Hematopoietic multipotent progenitor cell treated with erythropoietin and hydrocortisone succinate and interleukin-3 and kit ligand, for 4 days (in vitro differentiated cells): ENCODE measurements at regions not wholly inside any gene's neighbourhood (a gene's known extent, or its start where the extent isn't known, plus 50 kb on each side); places are given as distances from the start of the nearest gene placed in this dataset.
"Not testable (repeated sequence)": the region's sequence is repeated elsewhere in the genome, so short reads cannot be mapped to it uniquely, and the experiment has no call there.

ENCODE experiments used
- DNase-seq: peaks from one replicate; pipeline ENCODE4 v3.0.0-alpha.2; 2015

- DNase-seq = no peak
Measured at GRCh38 chr2:210963386-210963785, 407.0 kb downstream of the CPS1 start.

DNA sequence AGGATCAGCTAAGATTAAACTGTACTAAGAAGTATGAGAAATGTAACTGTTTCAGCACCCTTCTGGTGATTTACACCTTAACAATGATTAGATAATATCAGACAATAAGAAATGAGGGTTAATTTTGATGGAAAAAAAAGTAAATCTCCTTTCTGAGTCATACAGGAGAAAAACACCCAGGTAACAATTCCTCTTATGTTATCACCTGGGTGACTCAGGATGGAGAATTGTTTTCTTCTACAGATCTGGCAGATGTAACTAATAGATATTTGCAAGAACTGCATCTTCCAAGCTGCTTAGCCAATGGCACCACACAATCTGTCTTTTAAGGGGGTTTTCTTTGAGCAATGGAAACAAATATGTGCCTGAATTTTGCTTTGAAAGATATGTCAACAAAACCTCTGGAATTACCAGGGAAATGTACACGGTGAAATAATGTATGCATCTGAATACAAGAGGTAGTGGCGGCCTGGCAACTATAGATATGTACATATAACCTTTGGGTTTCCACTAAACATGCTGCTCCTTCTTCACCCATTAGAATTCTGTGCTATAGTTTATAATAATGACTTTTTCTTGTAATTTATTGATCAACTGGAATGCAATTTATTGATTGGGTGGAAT, 407.9 kb downstream of the CPS1 start:
- DNase-seq = no peak

DNA sequence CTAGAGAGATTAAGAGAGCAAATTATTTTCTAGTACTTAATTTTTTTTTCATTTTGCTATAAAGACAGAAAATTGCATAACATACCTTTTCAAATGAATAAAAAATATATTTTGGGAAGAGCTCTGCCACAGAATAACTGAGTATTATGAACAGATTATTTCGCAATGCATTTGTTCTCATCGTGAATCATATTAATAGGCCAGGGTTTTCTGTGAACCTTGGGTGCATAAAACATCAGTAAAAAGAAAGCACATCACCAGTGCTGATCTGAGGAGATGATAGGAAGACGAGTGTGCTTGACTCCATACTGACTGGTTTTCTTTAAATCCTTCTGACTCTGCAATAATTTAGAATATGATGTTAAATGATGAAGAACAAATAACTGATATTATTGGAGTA, 409.1 kb downstream of the CPS1 start:
- no peak for DNase-seq

DNA sequence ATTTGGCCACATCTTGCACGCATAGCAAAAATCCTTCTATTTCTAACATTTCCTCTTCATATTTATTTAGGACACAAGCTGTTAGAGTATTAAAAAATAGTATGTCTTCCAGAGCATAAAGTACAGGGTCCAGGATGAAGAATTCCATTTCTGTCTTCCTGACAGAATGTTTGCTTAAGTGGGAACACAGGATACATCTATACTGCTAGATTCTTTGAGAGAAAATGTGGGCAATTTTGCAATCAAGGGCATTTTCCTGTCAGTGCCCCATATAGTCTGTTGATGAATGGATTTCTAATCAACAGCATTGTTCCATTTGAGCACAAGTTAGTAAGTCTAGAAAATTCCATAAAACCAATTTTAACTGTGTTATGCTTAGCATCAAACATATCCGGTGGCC, 409.9 kb downstream of the CPS1 start:
- no peak for DNase-seq

- DNase-seq = no peak
Measured at GRCh38 chr2:210971431-210971830, 415.0 kb downstream of the CPS1 start.

- not testable (repeated sequence) for DNase-seq
Measured at GRCh38 chr2:210986806-210987205, 430.4 kb downstream of the CPS1 start.

DNA sequence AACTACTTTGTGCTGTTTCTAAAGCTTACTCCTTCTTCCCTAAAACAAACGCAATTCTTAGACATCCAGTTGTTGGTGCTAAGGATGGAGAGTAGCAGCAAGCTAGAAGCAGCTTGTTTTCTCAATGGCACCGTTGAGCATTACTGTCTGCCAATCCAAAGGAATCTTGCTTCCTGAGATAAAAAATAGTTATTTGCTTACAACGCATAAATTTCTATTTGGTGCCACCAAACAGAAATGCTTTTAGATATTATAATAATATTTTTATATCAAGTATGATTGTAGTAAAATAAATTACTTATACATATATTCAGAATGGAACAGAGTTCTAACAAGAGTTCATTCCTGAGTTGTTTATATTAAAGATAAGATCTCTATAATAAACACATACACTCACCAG, 434.7 kb downstream of the CPS1 start:
- DNase-seq = no peak

DNA sequence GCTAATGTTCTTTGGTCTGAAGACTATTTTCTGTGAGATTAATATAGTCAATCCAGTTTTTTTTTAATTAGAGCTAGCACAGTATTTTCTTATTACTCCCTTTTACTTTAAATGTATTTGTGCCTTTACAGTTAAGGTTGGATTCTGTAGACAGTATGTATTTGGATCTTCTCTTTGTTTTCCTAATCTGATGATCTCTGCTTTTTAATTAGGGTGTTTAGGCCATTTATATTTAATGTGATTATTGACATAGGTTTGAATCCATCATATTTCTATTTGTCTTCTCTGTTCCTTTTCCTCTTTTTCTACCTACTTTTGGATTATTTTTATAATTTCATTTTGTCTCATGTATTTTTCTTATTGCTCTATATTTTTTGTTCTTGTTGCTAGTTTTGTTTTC, 437.7 kb downstream of the CPS1 start:
- DNase-seq = no peak

- no peak for DNase-seq
Measured at GRCh38 chr2:210997373-210997772, 441.0 kb downstream of the CPS1 start.

DNA sequence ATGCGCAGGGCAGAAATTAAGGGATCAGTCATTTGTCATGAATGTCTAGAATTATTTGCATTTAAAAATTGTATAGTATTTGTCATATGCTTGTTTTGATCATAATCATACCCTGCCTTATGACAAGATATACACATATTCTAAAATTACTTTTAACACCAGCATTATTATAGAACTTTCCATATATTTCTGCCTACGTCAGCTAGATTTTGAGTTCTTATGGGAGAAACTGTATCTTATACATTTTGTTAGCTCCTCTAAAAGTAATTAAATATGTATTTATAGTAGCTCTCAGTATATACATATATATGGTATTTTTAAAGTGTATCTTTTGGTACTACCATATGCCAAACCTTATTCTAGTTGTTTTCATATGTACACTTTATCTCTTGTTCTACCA, 441.9 kb downstream of the CPS1 start:
- DNase-seq = no peak

DNA sequence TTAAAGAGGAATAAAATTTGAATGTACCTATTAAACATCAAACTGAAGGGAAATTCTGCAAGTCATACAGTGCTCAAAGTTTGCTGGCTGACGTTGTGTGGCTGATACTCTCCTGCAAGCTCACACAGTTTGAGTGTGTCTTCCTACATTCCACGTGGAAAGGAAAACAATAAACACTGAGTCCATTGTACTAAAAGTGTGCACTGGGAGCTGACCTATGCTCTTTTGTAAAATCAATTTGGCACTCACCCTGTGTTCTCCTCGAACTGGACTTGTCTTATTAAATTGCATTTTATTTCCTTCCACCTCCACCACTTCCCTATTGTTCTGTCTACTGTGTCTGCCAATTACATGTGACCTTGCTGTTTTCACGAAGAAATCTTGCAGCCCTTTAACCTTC, 458.0 kb downstream of the CPS1 start:
- no peak for DNase-seq

DNA sequence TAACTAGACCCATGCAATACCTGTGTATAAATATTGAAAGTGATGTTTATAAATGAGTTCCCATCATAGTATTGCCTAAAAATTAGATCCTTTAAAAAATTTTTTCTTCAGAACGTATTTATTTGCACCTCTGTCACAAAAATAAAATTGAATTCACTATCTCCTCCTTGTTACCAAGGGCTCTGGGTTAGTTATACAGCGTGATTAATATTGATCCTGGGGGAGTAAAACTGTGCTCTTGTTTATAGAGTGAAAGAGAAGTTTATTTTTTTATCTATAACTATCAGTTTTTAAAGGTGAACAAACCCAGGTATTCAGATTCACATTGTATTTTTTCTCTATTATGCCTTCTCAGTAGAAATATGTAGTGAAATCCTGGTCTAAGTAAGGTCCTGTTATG, 458.5 kb downstream of the CPS1 start:
- no peak for DNase-seq

GRCh38 chr2:211025089-211025488, 468.7 kb downstream of the CPS1 start:
- DNase-seq = not testable (repeated sequence)

GRCh38 chr2:211026109-211026508, 469.7 kb downstream of the CPS1 start:
- DNase-seq = no peak

DNA sequence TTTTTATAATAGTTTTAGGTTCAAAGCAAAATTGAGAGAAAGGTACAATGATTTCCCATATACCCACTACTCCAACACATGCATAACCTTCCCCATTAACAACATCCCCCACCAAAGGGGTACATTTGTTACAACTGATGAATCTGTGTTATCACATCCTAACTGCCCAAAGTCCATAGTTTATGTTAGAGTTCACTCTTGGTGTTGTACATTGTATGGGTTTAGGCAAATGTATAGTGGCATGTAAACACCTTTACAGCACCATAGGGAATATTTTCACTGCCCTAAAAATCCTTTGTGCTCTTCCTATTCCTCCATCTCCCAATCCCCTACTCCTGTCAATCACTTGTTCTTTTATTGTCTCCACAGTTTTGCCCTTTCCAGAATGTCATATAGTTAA, 471.6 kb downstream of the CPS1 start:
- no peak for DNase-seq

- DNase-seq = peak; percentile 8
Measured at GRCh38 chr2:211033765-211034164, 477.4 kb downstream of the CPS1 start.

DNA sequence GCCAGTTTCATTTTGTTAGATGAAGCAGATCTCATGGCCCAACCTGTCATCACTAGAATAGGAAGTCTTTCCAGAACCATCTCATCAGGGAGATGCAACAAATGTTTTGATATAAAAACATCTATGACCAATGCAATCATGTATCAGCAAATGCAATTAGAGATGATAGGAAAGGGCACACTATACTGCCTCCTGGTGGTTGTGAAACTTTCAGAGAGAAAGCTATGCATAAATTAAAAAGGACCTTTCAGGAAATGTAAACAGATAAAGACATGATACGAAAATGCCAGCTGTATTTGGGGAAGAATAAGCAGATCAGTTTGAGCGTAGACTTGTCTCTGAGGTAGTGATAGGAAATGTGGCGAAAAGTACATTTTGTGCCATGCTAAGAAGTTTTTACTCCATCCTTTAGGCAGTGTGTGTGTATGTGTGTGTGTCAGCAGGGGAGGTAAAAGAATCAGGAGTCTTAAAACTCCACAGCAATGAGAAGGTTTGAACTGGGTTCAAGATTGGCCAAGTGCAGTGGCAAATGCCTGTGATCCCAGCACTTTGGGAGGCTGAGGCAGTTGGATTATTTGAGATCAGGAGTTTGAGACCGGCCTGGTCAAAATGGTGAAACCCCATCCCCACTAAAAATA, 479.3 kb downstream of the CPS1 start:
- DNase-seq = peak; percentile 64

DNA sequence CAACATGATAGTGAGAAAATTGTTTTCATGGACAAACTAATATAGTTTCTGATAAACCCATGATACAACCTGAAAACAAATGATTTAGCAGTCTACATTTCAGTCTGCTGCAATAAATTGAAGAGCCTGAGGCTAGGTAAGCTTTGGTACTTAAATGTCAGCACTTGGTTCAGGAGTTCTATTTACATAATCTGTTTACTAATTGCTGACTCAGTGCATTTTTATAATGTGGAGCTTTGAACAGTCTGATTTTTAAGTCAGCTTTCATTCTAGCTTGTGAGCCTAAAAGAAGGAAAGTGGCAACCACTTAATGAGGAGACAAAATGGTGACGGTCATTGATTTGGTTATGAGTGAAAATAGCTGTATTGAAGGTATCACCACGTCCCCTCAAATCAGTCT, 488.6 kb downstream of the CPS1 start:
- DNase-seq = no peak

GRCh38 chr2:211049321-211050018, 493.1 kb downstream of the CPS1 start:
- no peak for DNase-seq

GRCh38 chr2:211055438-211055837, 499.0 kb downstream of the CPS1 start:
- peak; percentile 1 for DNase-seq

DNA sequence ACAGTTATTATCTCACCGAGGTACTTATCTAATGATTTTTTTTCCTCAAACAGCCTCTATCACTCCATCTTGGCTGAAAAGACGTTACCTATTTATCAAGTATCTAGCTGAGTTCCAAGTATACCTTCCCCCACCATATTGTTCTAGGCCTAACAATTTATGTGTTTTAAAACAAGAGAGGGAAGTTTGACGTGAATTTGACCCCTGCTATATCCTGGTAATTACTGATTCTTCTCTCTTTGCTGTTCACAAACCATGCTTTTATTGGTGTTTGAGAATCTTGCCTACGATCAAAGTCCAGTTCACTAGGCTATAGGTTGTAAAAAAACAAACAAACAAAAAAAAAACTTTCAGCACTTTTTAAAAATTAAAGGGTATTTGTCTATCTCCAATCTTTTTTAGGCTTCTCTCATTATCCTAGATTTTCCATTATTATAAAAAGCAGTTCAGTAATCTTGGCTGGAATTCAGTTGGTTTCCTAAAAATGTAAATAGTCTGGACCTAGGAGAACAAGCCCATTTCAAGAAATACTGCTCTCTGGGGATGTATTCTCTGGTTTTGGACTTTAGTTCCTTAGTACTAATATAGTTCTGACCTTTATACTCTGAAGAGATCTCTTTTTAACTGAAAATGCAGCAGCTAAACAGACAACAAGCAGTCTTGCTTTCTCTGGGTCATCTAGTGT, 505.4 kb downstream of the CPS1 start:
- no peak for DNase-seq

DNA sequence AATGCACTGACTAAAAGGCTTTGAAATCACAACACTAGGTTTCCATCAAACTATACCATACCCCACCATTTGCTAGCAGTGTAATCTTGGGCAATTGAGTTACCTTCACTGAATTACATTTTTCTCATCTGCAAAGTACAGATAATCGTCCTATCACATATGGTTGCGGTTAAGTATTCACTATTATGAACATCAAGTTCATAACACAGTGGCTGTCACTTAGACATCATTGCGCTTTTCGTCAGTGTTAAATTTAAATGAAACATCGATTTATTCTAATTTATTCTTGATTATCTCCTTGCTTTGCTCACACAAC, 505.9 kb downstream of the CPS1 start:
- DNase-seq = no peak

- DNase-seq = no peak
Measured at GRCh38 chr2:211067029-211067428, 510.6 kb downstream of the CPS1 start.
